HG03064 (cell line): ENCODE measurements at regions not wholly inside any gene's neighbourhood (a gene's known extent, or its start where the extent isn't known, plus 50 kb on each side); places are given as distances from the start of the nearest gene placed in this dataset.

Source experiments
- ATAC-seq: cut with Tn5 transposase; IDR thresholded peaks from one replicate; pipeline ENCODE4 v1.9.1; 2021; ENCODE audit warnings: low read depth; ENCODE audit not compliant: unreplicated experiment

- ATAC-seq: peak; percentile 36
These were observed 50.5 kb upstream of the ATF3 start for GRCh38 chr1:212557739-212558692.

GRCh38 chr1:212558693-212559480 lies 49.7 kb upstream of the ATF3 start:
- peak; percentile 85 for ATAC-seq
